Sigmoid colon (tissue), 6 donors: ENCODE measurements at regions not wholly inside any gene's neighbourhood (a gene's known extent, or its start where the extent isn't known, plus 50 kb on each side); places are given as distances from the start of the nearest gene placed in this dataset.

Experiments used
- DNase-seq: peaks from one replicate; pipeline ENCODE4 v3.0.0-alpha.2; 2019
- H3K27ac ChIP-seq, 4 donors: fragments of 200-600 bp; sonication (generic); one replicate each; pipeline ENCODE4 v1.5.1; 2016 to 2019; ENCODE audit warnings: mild to moderate bottlenecking in 1 of 4
- H3K27me3 ChIP-seq, 3 donors: fragments of 200-600 bp; sonication (generic); one replicate each; pipeline ENCODE4 v1.5.1; 2019; ENCODE audit warnings: mild to moderate bottlenecking in 1 of 3
- H3K36me3 ChIP-seq, 4 donors: fragments of 200-600 bp; sonication (generic); one replicate each; pipeline ENCODE4 v1.5.1; 2016 to 2019
- H3K4me1 ChIP-seq, 4 donors: fragments of 200-600 bp; sonication (generic); one replicate each; pipeline ENCODE4 v1.5.1; 2017 to 2019
- H3K4me3 ChIP-seq, 4 donors: fragments of 200-600 bp; sonication (generic); one replicate each; pipeline ENCODE4 v1.5.1; 2017 to 2019; ENCODE audit warnings: mild to moderate bottlenecking in 2 of 4, moderate library complexity in 1 of 4
- H3K9me3 ChIP-seq, 4 donors: fragments of 200-600 bp in 3 of 4; sonication (generic) in 3 of 4; one replicate each; pipeline versions ENCODE4 v1.5.1 to v1.6.1; 2013 to 2019
- CTCF ChIP-seq, 4 experiments: fragments of 450-650 bp in 3 of 4; fragments of 200-600 bp in 1 of 4; IDR thresholded peaks; one replicate each; pipeline ENCODE4 v1.5.1; 2016 to 2019; ENCODE audit warnings: antibody characterized with exemption in 4 of 4, mild to moderate bottlenecking in 3 of 4, moderate library complexity in 2 of 4
- EP300 ChIP-seq, 4 donors: sonication (generic); formaldehyde crosslinking; IDR thresholded peaks; one replicate each; pipeline ENCODE4 v1.6.1; 2017; ENCODE audit warnings: antibody characterized with exemption in 4 of 4
- POLR2A ChIP-seq, 2 donors: fragments of 450-650 bp; IDR thresholded peaks; one replicate each; pipeline ENCODE4 v1.6.1; 2016; ENCODE audit warnings: antibody characterized with exemption in 2 of 2, mild to moderate bottlenecking in 2 of 2, moderate library complexity in 2 of 2
- POLR2AphosphoS5 ChIP-seq, 4 donors: sonication (generic); formaldehyde crosslinking; IDR thresholded peaks; one replicate each; pipeline ENCODE4 v1.6.1; 2017; ENCODE audit warnings: antibody characterized with exemption in 4 of 4
- WGBS, 2 donors: extraction: QIAGEN DNeasy Blood & Tissue Kit; methylation state at CpG; one replicate each; pipeline ENCODE4 v1.1.7; 2013; 5-methylcytosine and 5-hydroxymethylcytosine counted together
- intact Hi-C: fragments of 100-400 bp; cut with DNase I; formaldehyde crosslinking; loops from one replicate; pipeline ENCODE4 v1.15.1; 2023
- donor health status: healthy with polysubstance abuse.
- donor health status: healthy.

GRCh38 chr11:37724315-37724714 lies 1126.3 kb upstream of the RAG2 start:
- H3K27me3 ChIP-seq, result no peaks in the 10 kb centered on the region
- no peak for DNase-seq
- H3K4me3 ChIP-seq, result no peak overlapping the region
- TF ChIP-seq EP300 (IDR thresholded peaks at IDR 0.05), result no peak
- TF ChIP-seq CTCF (IDR thresholded peaks at IDR 0.05), result no peak
- TF ChIP-seq POLR2AphosphoS5 (IDR thresholded peaks at IDR 0.05), result no peak
- no peak for TF ChIP-seq POLR2A (IDR thresholded peaks at IDR 0.05)
- H3K4me1 ChIP-seq, result no peaks in the 10 kb centered on the region
- H3K9me3 ChIP-seq, result peaks cover 0 to 3% (median 0%) of the 10 kb centered on the region in 4 donors
- intact Hi-C loops, result no loop called here
- no peak overlapping the region for H3K27ac ChIP-seq
- 80 to 81% methylated on average over 4 of the region's 4 CpGs for WGBS, 2 donors
- no peaks in the 10 kb centered on the region for H3K36me3 ChIP-seq

- Histone ChIP-seq H3K9me3 (peaks cover 0 to 3% (median 0%) of the 10 kb centered on the region in 4 donors), H3K4me3 (no peak overlapping the region), H3K27ac (no peak overlapping the region), H3K36me3 (no peaks in the 10 kb centered on the region), H3K27me3 (no peaks in the 10 kb centered on the region), H3K4me1 (no peaks in the 10 kb centered on the region)
- TF ChIP-seq POLR2AphosphoS5 (IDR thresholded peaks at IDR 0.05) (no peak), CTCF (IDR thresholded peaks at IDR 0.05) (no peak), POLR2A (IDR thresholded peaks at IDR 0.05) (no peak), EP300 (IDR thresholded peaks at IDR 0.05) (no peak)
- 80 to 88% methylated on average over 2 of the region's 2 CpGs for WGBS, 2 donors
- intact Hi-C loops, result no loop called here
- DNase-seq, result no peak
These were observed 1123.4 kb upstream of the RAG2 start for GRCh38 chr11:37721485-37721884.

- no peaks in the 10 kb centered on the region for H3K4me1 ChIP-seq
- intact Hi-C loops, result no loop called here
- DNase-seq, result no peak
- no peak for TF ChIP-seq POLR2A (IDR thresholded peaks at IDR 0.05)
- no peak for TF ChIP-seq CTCF (IDR thresholded peaks at IDR 0.05)
- TF ChIP-seq POLR2AphosphoS5 (IDR thresholded peaks at IDR 0.05), result no peak
- TF ChIP-seq EP300 (IDR thresholded peaks at IDR 0.05), result no peak
- H3K9me3 ChIP-seq, result no peaks in the 10 kb centered on the region
- no peaks in the 10 kb centered on the region for H3K27me3 ChIP-seq
- 61 to 78% methylated on average over 1 of the region's 1 CpG for WGBS, 2 donors
- no peak overlapping the region for H3K4me3 ChIP-seq
- no peak overlapping the region for H3K27ac ChIP-seq
- no peaks in the 10 kb centered on the region for H3K36me3 ChIP-seq
These were observed 1120.5 kb upstream of the RAG2 start for GRCh38 chr11:37718431-37718999.

GRCh38 chr11:37712251-37712650 lies 1114.2 kb upstream of the RAG2 start:
- WGBS, 2 donors, result 51 to 64% methylated on average over 3 of the region's 3 CpGs
- TF ChIP-seq EP300 (IDR thresholded peaks at IDR 0.05) (no peak), CTCF (IDR thresholded peaks at IDR 0.05) (no peak), POLR2AphosphoS5 (IDR thresholded peaks at IDR 0.05) (no peak), POLR2A (IDR thresholded peaks at IDR 0.05) (no peak)
- intact Hi-C loops, result no loop called here
- Histone ChIP-seq H3K4me3 (no peak overlapping the region), H3K27ac (no peak overlapping the region), H3K36me3 (no peaks in the 10 kb centered on the region), H3K27me3 (no peaks in the 10 kb centered on the region), H3K9me3 (no peaks in the 10 kb centered on the region), H3K4me1 (peaks cover 0 to 9% (median 4%) of the 10 kb centered on the region in 4 donors)
- DNase-seq, result no peak

GRCh38 chr11:37710031-37710430 lies 1112.0 kb upstream of the RAG2 start:
- TF ChIP-seq POLR2A (IDR thresholded peaks at IDR 0.05), result no peak
- no peak for TF ChIP-seq EP300 (IDR thresholded peaks at IDR 0.05)
- TF ChIP-seq POLR2AphosphoS5 (IDR thresholded peaks at IDR 0.05), result no peak
- no peak for TF ChIP-seq CTCF (IDR thresholded peaks at IDR 0.05)
- intact Hi-C loops, result no loop called here
- no peak overlapping the region for H3K27ac ChIP-seq
- H3K27me3 ChIP-seq, result no peaks in the 10 kb centered on the region
- no peaks in the 10 kb centered on the region for H3K9me3 ChIP-seq
- H3K4me3 ChIP-seq, result no peak overlapping the region
- WGBS, 2 donors, result 66 to 69% methylated on average over 1 of the region's 1 CpG
- H3K36me3 ChIP-seq, result no peaks in the 10 kb centered on the region
- DNase-seq, result no peak
- peaks cover 0 to 9% (median 4%) of the 10 kb centered on the region in 4 donors for H3K4me1 ChIP-seq
